ENCODE measurements at regions not wholly inside any gene's neighbourhood (a gene's known extent, or its start where the extent isn't known, plus 50 kb on each side); places are given as distances from the start of the nearest gene placed in this dataset.

DNA sequence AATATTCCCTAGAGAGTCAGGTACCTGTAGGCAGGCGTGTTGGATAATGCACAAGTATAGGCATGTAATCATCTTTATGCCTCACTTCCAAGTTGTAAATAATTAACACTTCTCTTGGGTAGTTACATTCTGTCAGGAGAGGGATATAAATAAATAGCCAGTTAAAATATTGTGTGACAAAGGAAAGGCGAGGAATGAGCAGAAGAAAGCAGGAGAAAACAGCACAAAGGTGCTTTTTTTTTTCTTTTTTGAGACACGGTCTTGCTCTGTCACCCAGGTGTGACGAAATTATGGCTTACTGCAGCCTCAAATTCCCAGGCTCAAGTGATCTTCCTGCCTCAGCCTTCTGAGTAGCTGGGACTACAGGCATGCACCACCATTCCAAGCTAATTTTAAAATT is 99.2 kb upstream of the LYZL2 start:
- TF ChIP-seq EZH2 (IDR thresholded peaks at IDR 0.05; ENCODE audit: insufficient read depth, low read length) = no peak
- TF ChIP-seq, protein P1, sequence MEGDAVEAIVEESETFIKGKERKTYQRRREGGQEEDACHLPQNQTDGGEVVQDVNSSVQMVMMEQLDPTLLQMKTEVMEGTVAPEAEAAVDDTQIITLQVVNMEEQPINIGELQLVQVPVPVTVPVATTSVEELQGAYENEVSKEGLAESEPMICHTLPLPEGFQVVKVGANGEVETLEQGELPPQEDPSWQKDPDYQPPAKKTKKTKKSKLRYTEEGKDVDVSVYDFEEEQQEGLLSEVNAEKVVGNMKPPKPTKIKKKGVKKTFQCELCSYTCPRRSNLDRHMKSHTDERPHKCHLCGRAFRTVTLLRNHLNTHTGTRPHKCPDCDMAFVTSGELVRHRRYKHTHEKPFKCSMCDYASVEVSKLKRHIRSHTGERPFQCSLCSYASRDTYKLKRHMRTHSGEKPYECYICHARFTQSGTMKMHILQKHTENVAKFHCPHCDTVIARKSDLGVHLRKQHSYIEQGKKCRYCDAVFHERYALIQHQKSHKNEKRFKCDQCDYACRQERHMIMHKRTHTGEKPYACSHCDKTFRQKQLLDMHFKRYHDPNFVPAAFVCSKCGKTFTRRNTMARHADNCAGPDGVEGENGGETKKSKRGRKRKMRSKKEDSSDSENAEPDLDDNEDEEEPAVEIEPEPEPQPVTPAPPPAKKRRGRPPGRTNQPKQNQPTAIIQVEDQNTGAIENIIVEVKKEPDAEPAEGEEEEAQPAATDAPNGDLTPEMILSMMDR (IDR thresholded peaks at IDR 0.05; ENCODE audit: insufficient read depth, low read depth, low read length) = no peak

Measured in astrocyte (in vitro differentiated cells and primary cell).